HCT116 (cell line): ENCODE measurements at regions not wholly inside any gene's neighbourhood (a gene's known extent, or its start where the extent isn't known, plus 50 kb on each side); places are given as distances from the start of the nearest gene placed in this dataset.
"Not testable (repeated sequence)": the region's sequence is repeated elsewhere in the genome, so short reads cannot be mapped to it uniquely, and the experiment has no call there.

ENCODE experiments used
- ATAC-seq: fragments of 200-7000 bp; cut with Tn5 transposase; 2 replicates; pipeline ENCODE4 v1.9.1; 2020; ENCODE audit warnings: mild to moderate bottlenecking, moderate library complexity
- BruUV-seq: library from RNA; stranded (reverse); fragments of 400-500 nt; replicated peaks from 2 replicates; lab custom pipeline; 2021; lab: Mats Ljungman, UMichigan
- CTCF ChIA-PET: fragments of 300-600 bp; sonication (Branson Sonifier 250); formaldehyde crosslinking; loops from one replicate; lab custom pipeline; 2021; ENCODE audit warnings: antibody characterized with exemption; lab: Charles Lee
- POLR2A ChIA-PET: fragments of 300-600, 350-600 bp; sonication (Branson Sonifier 250); formaldehyde crosslinking; loops from one replicate; lab custom pipeline; 2021; ENCODE audit warnings: antibody characterized with exemption; lab: Charles Lee
- RAD21 ChIA-PET, 2 experiments: fragments of 300-600 bp; sonication (Branson Sonifier 250); formaldehyde crosslinking; loops; one replicate each; lab custom pipeline; 2023; ENCODE audit warnings: low total read pairs in 2 of 2; ENCODE audit not compliant: uncharacterized antibody in 2 of 2, unreplicated experiment in 2 of 2, low non-redundant PET in 1 of 2; lab: Charles Lee
- DNase-seq: peaks from one replicate; pipeline ENCODE4 v3.0.0-alpha.2; 2010; ENCODE audit warnings: low read depth, low spot score
- H2AFZ ChIP-seq: fragments of 200-600 bp; shearing (Covaris generic), sonication (generic); 2 replicates; pipeline ENCODE4 v1.6.1; 2017; ENCODE audit warnings: low read depth, mixed run types, mixed read lengths, antibody characterized with exemption, low read length; ENCODE audit not compliant: poor library complexity, severe bottlenecking
- H3K27ac ChIP-seq: 2 replicates; pipeline ENCODE4 v1.5.1; 2012; ENCODE audit warnings: low read depth, low read length
- H3K27me3 ChIP-seq: fragments of 200-600 bp; sonication (generic); 2 replicates; pipeline ENCODE4 v1.6.1; 2016; ENCODE audit warnings: mixed run types, low read length, mixed read lengths; ENCODE audit not compliant: insufficient read depth
- H3K36me3 ChIP-seq, 2 experiments: fragments of 200-500 bp in 1 of 2; fragments of 200-600 bp in 1 of 2; sonication (Bioruptor generic) in 1 of 2; sonication (generic) in 1 of 2; 2 replicates each; pipeline versions ENCODE4 v1.5.1 to v1.6.1; 2014 to 2016; ENCODE audit warnings: low read length in 2 of 2, inconsistent platforms in 1 of 2, mixed read lengths in 1 of 2, mixed run types in 1 of 2; ENCODE audit not compliant: insufficient read depth in 2 of 2, control insufficient read depth in 1 of 2
- H3K4me1 ChIP-seq, 2 experiments: fragments of 200-600 bp in 1 of 2; sonication (generic) in 1 of 2; 2 replicates each; pipeline versions ENCODE4 v1.5.1 to v1.6.1; 2012 to 2017; ENCODE audit warnings: low read length in 2 of 2, inconsistent platforms in 1 of 2, mild to moderate bottlenecking in 1 of 2, mixed read lengths in 1 of 2, mixed run types in 1 of 2, moderate library complexity in 1 of 2; ENCODE audit not compliant: insufficient read depth in 2 of 2, control insufficient read depth in 1 of 2
- H3K4me2 ChIP-seq: fragments of 200-600 bp; sonication (generic); 2 replicates; pipeline ENCODE4 v1.6.1; 2017; ENCODE audit warnings: mixed run types, low read length, mixed read lengths
- H3K4me3 ChIP-seq, 2 experiments: fragments of 200-600 bp in 1 of 2; sonication (generic) in 1 of 2; replicated peaks in 1 of 2; 2 replicates each; pipeline ENCODE4 v1.5.1; 2011 to 2016; ENCODE audit warnings: low read length in 2 of 2, control low read depth in 1 of 2, low read depth in 1 of 2, mild to moderate bottlenecking in 1 of 2, mixed read lengths in 1 of 2, mixed run types in 1 of 2
- H3K79me2 ChIP-seq: fragments of 200-600 bp; sonication (generic); 2 replicates; pipeline ENCODE4 v1.6.1; 2017; ENCODE audit warnings: mild to moderate bottlenecking, mixed run types, low read length, moderate library complexity, mixed read lengths; ENCODE audit not compliant: insufficient read depth
- H3K9ac ChIP-seq: fragments of 200-600 bp; sonication (generic); 2 replicates; pipeline ENCODE4 v1.6.1; 2016; ENCODE audit warnings: low read length, mixed read lengths
- H3K9me2 ChIP-seq: fragments of 200-600 bp; sonication (generic), shearing (Covaris generic); 2 replicates; pipeline ENCODE4 v1.6.1; 2017; ENCODE audit warnings: mixed run types, mild to moderate bottlenecking, moderate library complexity; ENCODE audit not compliant: insufficient read depth
- H3K9me3 ChIP-seq, 2 experiments: fragments of 200-500 bp in 1 of 2; fragments of 200-600 bp in 1 of 2; sonication (Bioruptor generic) in 1 of 2; sonication (generic) in 1 of 2; 2 replicates each; pipeline ENCODE4 v1.6.1; 2014 to 2017; ENCODE audit warnings: low read length in 2 of 2, mixed read lengths in 2 of 2, inconsistent platforms in 1 of 2, low read depth in 1 of 2, mild to moderate bottlenecking in 1 of 2, mixed run types in 1 of 2, moderate library complexity in 1 of 2; ENCODE audit not compliant: control insufficient read depth in 1 of 2, insufficient read depth in 1 of 2
- H4K20me1 ChIP-seq: fragments of 200-600 bp; sonication (generic), shearing (Covaris generic); 2 replicates; pipeline ENCODE4 v1.6.1; 2017; ENCODE audit warnings: mixed run types, mild to moderate bottlenecking, moderate library complexity; ENCODE audit not compliant: insufficient read depth
- CTCF ChIP-seq, 3 experiments: fragments of 200-600 bp in 1 of 3; sonication (generic) in 1 of 3; IDR thresholded peaks in 2 of 3; conservative IDR thresholded peaks in 1 of 3; 2 replicates each; pipeline ENCODE4 v1.5.1; 2012 to 2017; ENCODE audit warnings: low read depth in 2 of 3, low read length in 2 of 3, antibody characterized with exemption in 1 of 3, borderline replicate concordance in 1 of 3, control low read depth in 1 of 3, mild to moderate bottlenecking in 1 of 3, mixed read lengths in 1 of 3, mixed run types in 1 of 3, moderate library complexity in 1 of 3; ENCODE audit not compliant: insufficient read depth in 1 of 3
- POLR2A ChIP-seq: IDR thresholded peaks from 2 replicates; pipeline ENCODE4 v1.7.0; 2011; ENCODE audit warnings: borderline replicate concordance; ENCODE audit not compliant: insufficient read depth, insufficient read length; ENCODE audit errors: extremely low read depth
- RAD21 ChIP-seq: IDR thresholded peaks from 2 replicates; pipeline ENCODE4 v1.6.1; 2012; ENCODE audit warnings: low read depth, mild to moderate bottlenecking
- SIN3A ChIP-seq: IDR thresholded peaks from 2 replicates; pipeline ENCODE4 v1.6.1; 2012; ENCODE audit warnings: low read depth
- SRF ChIP-seq: IDR thresholded peaks from 2 replicates; pipeline ENCODE4 v1.6.1; 2012; ENCODE audit warnings: low read depth
- TCF7L2 ChIP-seq: IDR thresholded peaks from 2 replicates; pipeline ENCODE4 v1.7.0; 2011; ENCODE audit warnings: borderline replicate concordance, inconsistent platforms; ENCODE audit not compliant: insufficient read depth, insufficient read length; ENCODE audit errors: extremely low read depth
- ZBTB33 ChIP-seq: IDR thresholded peaks from 2 replicates; pipeline ENCODE4 v1.6.1; 2011; ENCODE audit warnings: mild to moderate bottlenecking, low read length, moderate library complexity; ENCODE audit not compliant: insufficient replicate concordance; ENCODE audit errors: extremely low read depth
- intact Hi-C: fragments of 100-400 bp; cut with micrococcal nuclease; formaldehyde crosslinking; loops from 2 replicates; pipeline ENCODE4 v1.10.0; 2022

- no TSS peak for BruUV-seq
- no peaks in the 10 kb centered on the region for H3K79me2 ChIP-seq
- H3K9me2 ChIP-seq = no peaks in the 10 kb centered on the region
- no peaks in the 10 kb centered on the region for H3K9me3 ChIP-seq
- CTCF ChIA-PET = no interaction called here
- H3K27ac ChIP-seq = no peak overlapping the region
- TF ChIP-seq SIN3A = no peak
- no peak for TF ChIP-seq RAD21
- TF ChIP-seq POLR2A = no peak
- TF ChIP-seq CTCF (IDR thresholded peaks at IDR 0.05 in 2 of 3, conservative IDR thresholded peaks at IDR 0.05 in 1 of 3; ENCODE audit: borderline replicate concordance in 1 of 3, insufficient read depth in 1 of 3, low read depth in 2 of 3, low read length in 2 of 3) = no peak
- no peak for TF ChIP-seq TCF7L2
- TF ChIP-seq SRF = no peak
- no peak for TF ChIP-seq ZBTB33
- no peak for DNase-seq
- H3K4me2 ChIP-seq = no peak overlapping the region
- H3K36me3 ChIP-seq = no peaks in the 10 kb centered on the region
- H2AFZ ChIP-seq = no peak overlapping the region
- no peak overlapping the region for H3K9ac ChIP-seq
- RAD21 ChIA-PET = no interaction called here
- H3K4me1 ChIP-seq = peaks cover 0 to 12% of the 10 kb centered on the region in 2 experiments; a peak in 2 of 4 replicates
- no peak overlapping the region for H3K4me3 ChIP-seq
- no peak for ATAC-seq
- POLR2A ChIA-PET = no interaction called here
- H3K27me3 ChIP-seq = no peaks in the 10 kb centered on the region
- intact Hi-C loops = no loop called here
- no peaks in the 10 kb centered on the region for H4K20me1 ChIP-seq
Observed at GRCh38 chr9:78698371-78698770, 401.4 kb downstream of the PSAT1 start.

GRCh38 chr9:78699217-78699616 lies 402.3 kb downstream of the PSAT1 start:
- H3K9me3 ChIP-seq, H3K9ac ChIP-seq, DNase-seq, H3K4me3 ChIP-seq, H3K9me2 ChIP-seq, BruUV-seq, H3K36me3 ChIP-seq, CTCF ChIA-PET, H2AFZ ChIP-seq, H3K27ac ChIP-seq, H3K27me3 ChIP-seq, H4K20me1 ChIP-seq, H3K79me2 ChIP-seq, intact Hi-C loops, POLR2A ChIA-PET, RAD21 ChIA-PET: not testable (repeated sequence)
- Histone ChIP-seq H3K4me2 (peak overlapping the region; percentile 27; the same call in 1 of the 2 replicates), H3K4me1 (peaks cover 0 to 12% of the 10 kb centered on the region in 2 experiments; a peak in 2 of 4 replicates)
- ATAC-seq = peak; percentile 22; the same call in 1 of the 2 replicates
